ENCODE measurements at regions not wholly inside any gene's neighbourhood (a gene's known extent, or its start where the extent isn't known, plus 50 kb on each side); places are given as distances from the start of the nearest gene placed in this dataset.

GRCh38 chr22:26977741-26978376 is 320.5 kb downstream of the MIAT start:
- FAIRE-seq (no peak), DNase-seq (ENCODE audit: low read depth in 1 of 2, low spot score in 2 of 2) (no peak)
- Histone ChIP-seq H2BK12ac (ENCODE audit: low read depth, low read length) (no peak overlapping the region), H3K14ac (ENCODE audit: insufficient read length) (no peak overlapping the region), H3K4me1 (replicated peaks in 1 of 4; ENCODE audit: control insufficient read depth in 3 of 4, insufficient read depth in 4 of 4, low read length in 3 of 4) (no peaks in the 10 kb centered on the region; a peak in 1 of 7 replicates), H2AK5ac (ENCODE audit: low read depth, low read length) (no peak overlapping the region), H3K4me3 (ENCODE audit: extremely low read depth in 1 of 4, insufficient read depth in 2 of 4, low read depth in 3 of 4, low read length in 4 of 4) (no peak overlapping the region), H3K79me2 (ENCODE audit: control insufficient read depth in 1 of 2, insufficient read depth in 2 of 2, low read length in 2 of 2) (no peaks in the 10 kb centered on the region), H3K9ac (replicated peaks in 1 of 4; ENCODE audit: extremely low read depth in 1 of 4, low read depth in 3 of 4, low read length in 3 of 4) (no peak overlapping the region), H3K27ac (ENCODE audit: low read depth, low read length) (no peak overlapping the region), H4K8ac (ENCODE audit: extremely low read depth, insufficient read depth, low read length) (no peak overlapping the region), H4K5ac (ENCODE audit: insufficient read length, low read depth, low read length) (no peak overlapping the region), H4K91ac (replicated peaks; ENCODE audit: insufficient read length, low read length) (no peak overlapping the region), H3K23me2 (ENCODE audit: low read depth, low read length) (no peaks in the 10 kb centered on the region; the same call in 1 of the 2 replicates), H3K79me1 (ENCODE audit: low read depth, low read length) (no peaks in the 10 kb centered on the region), H2BK120ac (replicated peaks; ENCODE audit: low read depth, low read length) (no peak overlapping the region), H3K56ac (replicated peaks; ENCODE audit: insufficient read length, low read depth, low read length) (no peak overlapping the region), H2BK20ac (ENCODE audit: low read length) (no peak overlapping the region), H3K18ac (ENCODE audit: extremely low read depth, low read length) (no peak overlapping the region), H3K27me3 (replicated peaks in 1 of 4; ENCODE audit: control insufficient read depth in 3 of 4, extremely low read depth in 1 of 4, insufficient read depth in 3 of 4, low read length in 3 of 4) (no peaks in the 10 kb centered on the region; a peak in 3 of 7 replicates), H3K23ac (ENCODE audit: insufficient read length) (no peak overlapping the region), H2BK15ac (ENCODE audit: low read length) (no peak overlapping the region), H3K4me2 (ENCODE audit: insufficient read depth in 1 of 2, low read depth in 2 of 2, low read length in 2 of 2) (no peak overlapping the region), H3K4ac (replicated peaks; ENCODE audit: insufficient read length, low read depth, low read length) (no peak overlapping the region), H2BK5ac (ENCODE audit: low read depth, low read length) (no peak overlapping the region), H3K9me3 (ENCODE audit: insufficient read depth in 2 of 2, low read depth in 1 of 2, low read length in 1 of 2) (no peaks in the 10 kb centered on the region), H4K20me1 (replicated peaks in 1 of 2; ENCODE audit: control insufficient read depth in 1 of 2, insufficient read depth in 2 of 2, low read length in 2 of 2) (no peaks in the 10 kb centered on the region), H3K36me3 (ENCODE audit: control insufficient read depth in 2 of 4, insufficient read depth in 4 of 4, low read length in 3 of 4) (no peaks in the 10 kb centered on the region), H2AFZ (ENCODE audit: low read length) (no peak overlapping the region)
- POLR2A ChIA-PET (ENCODE audit: partially characterized antibody): no interaction called here
- CTCF ChIA-PET (ENCODE audit: partially characterized antibody): interaction anchor here (1.0 to 1.3 kb wide), 4 partner anchors 10 to 300 kb away, joined by 3 to 4 read pairs (median 4); no protein-coding TSS in a partner anchor
- 86% methylated on average over 5 of the region's 5 CpGs; no CpG with 5 or more reads in 1 of the 2 experiments for WGBS, 2 experiments (ENCODE audit: extremely low coverage in 1 of 2, insufficient coverage in 1 of 2, insufficient read length in 1 of 2, insufficient replicate concordance in 2 of 2, low coverage in 1 of 2, low lambda C conversion rate in 2 of 2, missing lambda C conversion rate in 1 of 2)
- TF ChIP-seq RXRA (IDR thresholded peaks at IDR 0.05; ENCODE audit: insufficient read depth, low read depth, low read length) (no peak), NANOG (IDR thresholded peaks at IDR 0.05; ENCODE audit: insufficient read depth, low read depth, low read length, poor library complexity, severe bottlenecking) (no peak), CTBP2 (IDR thresholded peaks at IDR 0.05; ENCODE audit: borderline replicate concordance, insufficient read depth, insufficient read length, low read length) (no peak), NRF1 (IDR thresholded peaks at IDR 0.05; ENCODE audit: low read depth, low read length) (no peak), RNF2 (IDR thresholded peaks at IDR 0.05; ENCODE audit: borderline replicate concordance, low read depth, low read length, missing control alignments, poor library complexity, severe bottlenecking) (no peak), HDAC6 (IDR thresholded peaks at IDR 0.05; ENCODE audit: low read depth, low read length) (no peak), RBBP5 (IDR thresholded peaks at IDR 0.05; ENCODE audit: borderline replicate concordance, low read depth, low read length) (no peak), KDM5A (IDR thresholded peaks at IDR 0.05; ENCODE audit: low read length) (no peak), TCF12 (IDR thresholded peaks at IDR 0.05; ENCODE audit: low read depth, low read length) (no peak), RFX5 (IDR thresholded peaks at IDR 0.05; ENCODE audit: borderline replicate concordance, low read depth, low read length) (no peak), BACH1 (IDR thresholded peaks at IDR 0.05; ENCODE audit: low read length) (no peak)
- TF ChIP-seq, protein P1, sequence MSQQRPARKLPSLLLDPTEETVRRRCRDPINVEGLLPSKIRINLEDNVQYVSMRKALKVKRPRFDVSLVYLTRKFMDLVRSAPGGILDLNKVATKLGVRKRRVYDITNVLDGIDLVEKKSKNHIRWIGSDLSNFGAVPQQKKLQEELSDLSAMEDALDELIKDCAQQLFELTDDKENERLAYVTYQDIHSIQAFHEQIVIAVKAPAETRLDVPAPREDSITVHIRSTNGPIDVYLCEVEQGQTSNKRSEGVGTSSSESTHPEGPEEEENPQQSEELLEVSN (IDR thresholded peaks at IDR 0.05): no peak

All from H1 (cell line).